ENCODE measurements at regions not wholly inside any gene's neighbourhood (a gene's known extent, or its start where the extent isn't known, plus 50 kb on each side); places are given as distances from the start of the nearest gene placed in this dataset.

DNA sequence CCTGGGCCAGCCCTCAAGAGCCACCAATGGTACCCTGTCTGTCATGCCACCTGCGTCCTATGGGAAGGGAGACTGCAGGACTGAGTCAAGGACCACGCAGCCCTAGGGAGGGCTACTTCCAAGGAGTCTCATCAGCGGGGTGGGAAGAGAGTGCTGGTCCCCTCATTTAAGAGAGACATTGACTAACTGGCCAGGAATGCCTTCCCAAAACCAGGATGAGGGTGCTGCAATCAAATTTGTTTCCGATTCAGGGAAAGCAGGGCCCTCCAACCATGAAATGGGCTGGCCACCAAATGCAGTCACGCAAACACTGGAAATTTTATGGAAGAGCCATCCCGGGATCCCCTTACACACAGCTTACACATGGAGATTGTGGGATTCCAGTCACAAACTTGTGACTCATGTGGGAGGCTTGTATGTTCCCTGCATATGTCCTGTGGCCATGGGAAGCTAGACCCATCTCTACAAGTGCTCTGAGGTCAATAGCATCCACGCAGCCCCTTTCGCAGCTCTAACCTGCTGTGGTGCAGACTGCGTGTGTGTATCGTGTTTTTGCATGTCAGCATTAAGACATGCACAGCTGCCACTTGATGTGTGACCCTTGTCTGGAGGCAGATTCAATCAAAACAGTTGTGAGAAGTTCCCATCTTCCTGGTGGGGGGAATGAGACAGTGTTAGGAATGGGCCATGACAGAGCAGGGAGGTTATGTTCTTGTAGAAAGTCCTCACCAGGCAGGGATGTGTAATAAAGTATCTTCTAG lies 53.0 kb upstream of the CST7 start:
- Histone ChIP-seq H3K27me3 (ENCODE audit: control insufficient read depth, insufficient read depth, low read length) (no peaks in the 10 kb centered on the region), H3K4me3 (ENCODE audit: low read depth, low read length) (no peak overlapping the region), H3K36me3 (ENCODE audit: control insufficient read depth, insufficient read depth, low read length) (no peaks in the 10 kb centered on the region)
- CTCF ChIA-PET: no interaction called here
- no peak for DNase-seq (ENCODE audit: low read depth)
- TF ChIP-seq, protein P1, sequence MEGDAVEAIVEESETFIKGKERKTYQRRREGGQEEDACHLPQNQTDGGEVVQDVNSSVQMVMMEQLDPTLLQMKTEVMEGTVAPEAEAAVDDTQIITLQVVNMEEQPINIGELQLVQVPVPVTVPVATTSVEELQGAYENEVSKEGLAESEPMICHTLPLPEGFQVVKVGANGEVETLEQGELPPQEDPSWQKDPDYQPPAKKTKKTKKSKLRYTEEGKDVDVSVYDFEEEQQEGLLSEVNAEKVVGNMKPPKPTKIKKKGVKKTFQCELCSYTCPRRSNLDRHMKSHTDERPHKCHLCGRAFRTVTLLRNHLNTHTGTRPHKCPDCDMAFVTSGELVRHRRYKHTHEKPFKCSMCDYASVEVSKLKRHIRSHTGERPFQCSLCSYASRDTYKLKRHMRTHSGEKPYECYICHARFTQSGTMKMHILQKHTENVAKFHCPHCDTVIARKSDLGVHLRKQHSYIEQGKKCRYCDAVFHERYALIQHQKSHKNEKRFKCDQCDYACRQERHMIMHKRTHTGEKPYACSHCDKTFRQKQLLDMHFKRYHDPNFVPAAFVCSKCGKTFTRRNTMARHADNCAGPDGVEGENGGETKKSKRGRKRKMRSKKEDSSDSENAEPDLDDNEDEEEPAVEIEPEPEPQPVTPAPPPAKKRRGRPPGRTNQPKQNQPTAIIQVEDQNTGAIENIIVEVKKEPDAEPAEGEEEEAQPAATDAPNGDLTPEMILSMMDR (IDR thresholded peaks at IDR 0.05; ENCODE audit: insufficient read depth, low read depth, low read length): no peak
- POLR2A ChIA-PET: no interaction called here

DNA sequence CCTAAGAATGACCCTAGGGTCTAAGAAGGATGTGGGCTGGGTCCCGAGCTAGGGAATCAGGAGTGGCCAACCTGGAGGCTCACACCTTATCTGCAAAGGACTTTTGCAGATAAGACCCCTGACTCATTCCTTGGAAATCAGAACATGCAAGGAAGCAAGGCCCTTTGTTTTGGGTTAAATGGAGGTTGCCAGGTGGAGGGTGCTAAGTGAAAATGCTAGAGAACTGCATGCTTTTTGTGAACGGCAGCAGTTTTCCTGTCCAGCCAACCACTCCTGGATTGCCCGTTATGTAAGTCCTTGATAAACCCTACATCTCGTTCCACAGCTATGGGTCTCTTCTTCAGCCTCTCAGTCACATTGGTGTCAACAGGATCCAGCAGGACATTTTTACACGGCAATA lies 52.1 kb upstream of the CST7 start:
- no peaks in the 10 kb centered on the region for H3K27me3 ChIP-seq (ENCODE audit: control insufficient read depth, insufficient read depth, low read length)
- no peak for DNase-seq (ENCODE audit: low read depth)
- POLR2A ChIA-PET: no interaction called here

DNA sequence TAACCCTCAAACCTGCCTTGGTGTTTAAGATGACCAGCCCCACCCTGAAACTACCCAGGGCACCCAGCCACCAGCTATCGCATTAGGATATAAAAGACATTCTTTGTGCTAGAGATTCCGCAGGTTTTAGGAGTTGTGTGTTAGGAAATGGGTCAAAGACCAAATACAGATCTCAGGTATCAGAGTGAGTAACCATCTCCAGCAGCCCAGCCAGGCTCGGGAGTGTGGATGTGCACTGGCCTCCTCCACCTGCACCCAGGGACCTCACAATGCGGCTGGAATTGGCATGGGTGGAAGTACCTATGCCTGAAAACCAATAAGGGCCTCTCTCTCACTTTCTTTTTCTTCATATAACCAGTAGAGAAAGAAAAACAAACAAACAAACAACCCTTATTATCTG lies 51.1 kb upstream of the CST7 start:
- ChIA-PET CTCF (no interaction called here), POLR2A (no interaction called here)
- TF ChIP-seq, protein P1 (IDR thresholded peaks at IDR 0.05; ENCODE audit: insufficient read depth, low read depth, low read length): no peak
- Histone ChIP-seq H3K4me3 (ENCODE audit: low read depth, low read length) (no peak overlapping the region), H3K36me3 (ENCODE audit: control insufficient read depth, insufficient read depth, low read length) (no peaks in the 10 kb centered on the region), H3K27me3 (ENCODE audit: control insufficient read depth, insufficient read depth, low read length) (no peaks in the 10 kb centered on the region)
- no peak for DNase-seq (ENCODE audit: low read depth)

More for the DNA sequence above, 52.1 kb upstream of the CST7 start:
- TF ChIP-seq, protein P1 (IDR thresholded peaks at IDR 0.05; ENCODE audit: insufficient read depth, low read depth, low read length): no peak
- H3K4me3 ChIP-seq (ENCODE audit: low read depth, low read length): no peak overlapping the region
- H3K36me3 ChIP-seq (ENCODE audit: control insufficient read depth, insufficient read depth, low read length): no peaks in the 10 kb centered on the region
- CTCF ChIA-PET: interaction anchor here (0.8 kb wide), 1 partner anchor 12 kb away, joined by 3 read pairs; no protein-coding TSS in a partner anchor

DNA sequence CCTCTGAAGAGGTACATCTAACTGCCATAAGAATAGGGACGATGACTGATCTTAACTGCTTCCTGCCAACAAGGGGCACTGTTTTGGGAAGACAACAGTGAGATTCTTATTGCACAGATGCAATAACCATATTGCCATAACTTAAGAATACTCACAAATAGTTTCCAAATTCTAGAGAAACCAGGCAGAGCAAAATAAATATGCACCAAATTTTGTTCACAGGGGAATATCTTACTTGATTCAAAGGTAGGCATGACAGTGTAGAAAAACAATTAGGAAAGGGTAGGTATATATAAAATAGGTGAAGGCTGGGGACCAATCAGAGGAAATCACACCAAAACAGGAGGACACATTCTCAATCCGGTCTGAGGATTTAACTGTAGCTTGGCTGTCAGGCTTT lies 49.9 kb upstream of the CST7 start:
- no peaks in the 10 kb centered on the region for H3K36me3 ChIP-seq (ENCODE audit: control insufficient read depth, insufficient read depth, low read length)
- TF ChIP-seq, protein P1 (IDR thresholded peaks at IDR 0.05; ENCODE audit: insufficient read depth, low read depth, low read length): no peak
- no peaks in the 10 kb centered on the region for H3K27me3 ChIP-seq (ENCODE audit: control insufficient read depth, insufficient read depth, low read length)
- no peak overlapping the region for H3K4me3 ChIP-seq (ENCODE audit: low read depth, low read length)
- POLR2A ChIA-PET: no interaction called here
- DNase-seq (ENCODE audit: low read depth): no peak
- CTCF ChIA-PET: no interaction called here
